CMK (cell line): ENCODE measurements at regions not wholly inside any gene's neighbourhood (a gene's known extent, or its start where the extent isn't known, plus 50 kb on each side); places are given as distances from the start of the nearest gene placed in this dataset.

Source experiments
- DNase-seq: peaks from one replicate; pipeline ENCODE4 v3.0.0-alpha.2; 2010; ENCODE audit warnings: low read depth

DNA sequence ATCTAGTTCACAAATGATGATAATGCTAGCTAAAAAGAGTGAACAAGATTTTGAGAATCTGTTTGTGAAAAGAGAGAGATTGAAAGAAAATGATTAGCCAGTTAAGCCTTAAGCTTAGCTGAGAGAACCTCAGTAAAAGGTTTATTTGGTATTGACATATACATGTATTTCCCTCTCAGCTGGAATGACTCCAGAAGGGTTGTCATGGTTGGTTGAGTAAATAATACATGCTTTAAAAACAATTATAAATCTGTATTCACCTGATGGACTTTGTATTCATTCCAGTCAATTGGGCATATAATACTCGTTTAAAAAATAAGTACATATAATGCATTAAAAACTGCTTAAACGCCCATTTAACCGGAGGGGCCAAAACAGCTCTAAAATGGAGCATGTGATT, 181.4 kb downstream of the GRB14 start:
- no peak for DNase-seq

DNA sequence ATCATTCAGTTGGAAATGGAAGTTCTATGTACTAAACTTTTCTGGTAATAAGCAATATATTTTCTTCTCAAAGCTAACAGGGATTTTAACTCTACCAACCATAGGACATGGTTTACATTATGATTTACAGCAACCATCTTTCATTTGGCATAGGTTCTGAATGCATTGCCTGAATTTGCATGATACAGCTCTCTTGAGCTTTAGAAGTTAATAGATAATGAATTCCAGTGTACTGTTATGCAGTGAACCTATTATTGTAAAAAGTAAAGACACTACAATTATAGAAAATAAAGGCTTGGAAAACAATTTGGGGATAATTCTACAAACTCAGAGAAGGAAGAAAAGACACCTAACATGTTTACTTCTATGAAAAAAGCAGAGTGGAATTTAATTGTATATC, 182.0 kb downstream of the GRB14 start:
- no peak for DNase-seq

DNA sequence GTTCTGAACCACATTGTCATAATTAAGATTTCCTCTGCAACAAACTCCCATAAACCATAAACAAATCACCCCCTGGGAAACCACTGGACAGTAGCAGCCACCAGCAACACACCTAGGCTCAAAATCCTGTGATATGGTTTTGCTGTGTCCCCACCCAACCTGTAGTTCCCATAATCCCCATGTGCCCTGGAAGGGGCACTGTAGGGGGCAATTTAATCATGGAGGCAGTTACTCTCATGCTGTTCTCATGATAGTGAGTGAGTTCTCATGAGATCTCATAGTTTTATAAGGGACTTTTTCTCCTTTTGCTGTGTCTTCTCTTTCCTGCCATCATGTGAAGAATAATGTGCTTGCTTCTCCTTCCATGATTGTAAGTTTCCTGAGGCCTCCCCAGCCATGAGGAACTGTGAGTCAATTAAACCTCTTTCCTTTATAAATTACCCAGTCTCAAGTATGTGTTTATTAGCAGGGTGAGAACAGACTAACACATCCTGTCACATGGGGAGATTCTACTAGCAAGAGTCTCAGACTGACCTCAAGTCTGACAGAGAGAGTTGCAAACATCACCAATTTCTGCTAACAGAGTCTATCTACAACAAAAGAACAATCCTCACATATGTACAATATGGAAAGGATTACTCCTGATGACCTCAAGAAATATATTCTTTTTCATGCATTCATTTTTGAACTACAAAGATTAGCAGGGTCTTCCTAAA, 182.6 kb downstream of the GRB14 start:
- DNase-seq, result no peak

DNA sequence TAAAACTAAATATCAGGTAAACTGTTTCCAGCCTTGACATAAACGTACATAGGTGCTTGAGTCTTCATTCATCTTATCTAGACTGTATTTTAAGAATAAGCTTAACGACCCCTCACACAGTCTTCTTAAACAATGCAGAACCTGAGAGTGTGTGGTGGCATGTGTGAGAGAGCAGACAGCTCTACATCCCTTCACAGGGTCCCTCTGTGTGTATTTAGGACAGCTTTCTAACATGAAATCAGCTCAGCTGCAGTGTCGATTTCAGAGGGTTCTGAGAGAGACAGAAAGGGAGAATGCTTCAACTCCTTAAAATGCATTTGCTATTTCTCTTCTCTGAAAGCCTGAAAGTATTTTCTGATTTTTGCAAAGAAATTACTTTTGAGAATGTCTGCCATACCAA, 185.2 kb downstream of the GRB14 start:
- DNase-seq, result no peak

DNA sequence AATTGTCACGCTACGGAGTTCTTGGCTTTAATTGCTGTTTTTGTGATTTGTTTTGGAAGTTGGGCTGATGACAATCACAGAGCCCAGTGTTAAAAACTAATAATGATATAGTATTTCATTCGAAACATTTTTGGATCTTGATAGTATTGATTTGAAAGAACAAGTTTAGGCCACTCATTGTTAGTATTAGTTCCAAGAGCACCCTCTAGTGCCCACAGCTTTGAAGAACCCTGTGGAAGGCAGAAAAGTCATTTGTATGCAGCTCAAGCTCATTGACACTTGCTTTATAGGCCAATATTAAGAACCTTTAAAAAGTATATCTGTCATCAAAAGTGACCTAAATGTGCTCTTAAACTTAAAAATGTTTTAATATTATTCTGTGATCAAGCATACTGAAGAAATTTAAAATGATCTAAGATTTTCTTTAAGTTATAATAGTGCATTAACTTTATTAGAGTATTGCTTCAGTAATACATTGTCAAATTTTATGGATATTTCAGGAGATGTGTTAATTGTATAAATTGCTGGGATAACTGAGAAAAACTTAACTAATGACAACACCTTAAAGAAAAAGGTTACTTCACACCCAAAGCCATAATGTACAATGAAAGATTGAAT, 191.0 kb downstream of the GRB14 start:
- DNase-seq, result no peak

DNA sequence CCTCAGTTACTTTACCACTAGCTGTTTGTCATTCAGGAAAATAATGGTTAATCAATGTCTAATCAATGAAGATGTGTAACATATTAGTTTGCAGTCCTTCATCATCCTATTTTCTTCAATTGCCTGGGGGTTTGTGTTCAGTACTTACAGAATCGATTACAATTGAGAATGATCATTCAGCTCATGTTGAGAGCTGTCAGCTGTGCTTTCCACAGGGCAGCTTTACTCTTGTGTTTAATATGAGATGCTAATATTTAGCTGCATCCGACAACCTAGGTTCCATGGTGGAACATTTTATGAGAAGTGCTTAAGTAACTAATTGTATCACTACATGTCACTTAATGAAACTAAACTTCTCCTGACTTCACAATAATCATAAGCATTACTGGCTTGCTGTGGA, 191.9 kb downstream of the GRB14 start:
- no peak for DNase-seq

DNA sequence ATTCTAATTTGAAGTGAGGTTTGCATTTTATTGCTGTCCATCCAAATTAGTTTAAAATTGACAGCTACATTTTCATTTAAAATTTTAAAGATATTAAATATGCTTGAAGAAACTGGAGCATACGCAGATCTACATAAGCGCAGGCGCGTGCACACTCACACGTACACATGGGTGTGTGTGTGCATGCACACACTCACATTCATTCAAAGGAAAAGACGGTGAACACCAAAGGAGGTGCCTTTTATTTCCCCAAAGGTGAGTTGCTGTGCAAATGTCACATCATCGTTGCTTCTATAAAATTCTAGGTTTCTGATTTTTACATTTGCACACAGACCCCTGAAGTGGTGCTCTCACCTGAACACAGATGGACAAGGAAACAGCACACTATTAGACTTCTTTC, 194.2 kb downstream of the GRB14 start:
- DNase-seq, result no peak

DNA sequence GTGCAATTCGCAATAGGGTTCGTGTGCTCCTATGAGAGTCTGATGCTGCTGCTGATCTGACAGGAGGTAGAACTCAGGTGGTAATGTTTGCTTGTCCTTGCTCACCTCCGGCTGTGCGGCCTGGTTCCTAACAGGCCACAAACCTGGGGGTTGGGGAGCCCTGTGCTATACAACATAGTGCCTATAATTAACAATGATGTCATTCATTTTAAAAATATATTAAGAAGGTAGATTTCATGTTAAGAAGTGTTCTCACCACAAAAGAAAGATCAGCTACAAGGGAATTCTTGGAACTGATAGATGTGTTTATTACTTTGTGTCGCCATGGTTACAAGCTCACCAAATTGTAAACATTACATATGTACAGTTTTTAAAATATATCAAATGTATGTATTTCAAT, 200.5 kb downstream of the GRB14 start:
- no peak for DNase-seq

DNA sequence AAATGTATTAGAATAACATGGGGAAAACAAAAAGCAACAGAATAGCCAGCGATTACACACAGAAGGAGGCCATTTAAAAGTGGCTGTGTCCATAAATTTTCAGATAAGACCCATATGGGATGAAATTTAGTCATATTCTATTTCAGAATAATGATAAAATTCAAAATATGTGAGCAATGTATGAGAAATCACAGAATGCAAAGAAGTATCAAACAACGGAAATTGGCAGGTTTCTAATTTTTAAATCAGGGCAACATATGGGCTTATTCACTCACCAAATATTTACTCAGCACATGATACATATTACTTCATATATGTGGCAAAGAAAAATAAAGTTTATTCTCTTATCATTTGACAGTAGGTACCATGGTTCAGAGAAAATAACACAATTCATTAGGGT, 208.5 kb downstream of the GRB14 start:
- no peak for DNase-seq

DNA sequence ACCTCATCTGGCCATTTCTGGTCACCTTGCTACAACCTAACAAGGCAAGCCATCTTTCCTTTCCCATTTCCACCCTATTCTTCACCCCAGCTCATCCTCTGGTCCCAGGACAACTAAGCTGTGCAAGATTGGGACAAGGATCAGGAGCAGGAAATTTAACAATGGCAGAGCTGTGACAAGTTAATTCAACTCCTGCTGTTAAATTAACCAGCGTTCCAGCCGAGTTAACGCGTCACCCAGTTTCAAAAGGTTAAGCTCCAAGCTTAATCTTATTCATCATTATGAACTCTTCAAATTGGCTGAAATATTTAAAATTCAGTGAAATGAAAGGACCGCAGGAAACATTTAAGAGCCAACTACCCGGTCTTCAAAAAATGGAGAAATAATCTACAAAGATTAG, 231.9 kb downstream of the GRB14 start:
- DNase-seq, result no peak

DNA sequence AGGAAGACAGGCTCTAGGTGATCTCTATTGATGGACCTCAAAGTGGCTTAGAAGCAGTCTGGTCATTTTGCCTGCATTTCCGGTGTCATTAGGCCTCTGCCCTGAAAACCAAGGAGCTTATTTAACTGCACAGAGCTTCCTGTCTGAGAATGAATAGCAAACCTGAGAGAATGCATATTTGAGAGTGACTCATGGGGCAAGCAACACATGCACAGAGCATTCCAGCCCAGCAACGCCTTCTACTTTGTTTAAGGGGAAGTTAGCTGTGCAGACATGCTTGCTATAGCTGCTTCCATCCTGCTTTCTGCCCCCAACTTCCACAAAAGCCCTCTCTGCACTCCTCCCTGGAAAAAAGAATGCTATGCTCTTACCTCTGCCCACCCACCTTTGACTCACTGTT, 232.8 kb downstream of the GRB14 start:
- no peak for DNase-seq

DNA sequence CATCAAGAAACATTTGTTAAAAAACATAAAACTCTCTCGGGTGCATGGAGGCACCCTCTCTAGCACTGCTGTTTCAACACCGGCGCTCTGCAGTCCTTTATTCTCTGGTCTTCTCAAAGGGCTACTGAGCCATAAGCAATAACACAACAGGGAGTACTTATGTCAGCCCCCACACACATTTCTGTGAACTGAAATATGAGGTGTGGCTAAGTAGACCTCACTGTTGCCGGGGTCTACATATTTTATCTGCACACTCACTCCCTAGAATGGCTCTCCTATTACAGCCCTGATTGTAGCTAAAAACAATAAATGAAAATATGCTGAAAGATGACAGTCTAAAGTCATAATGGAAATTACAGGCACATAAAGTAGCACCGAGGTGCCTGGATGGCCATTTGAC, 235.1 kb downstream of the GRB14 start:
- no peak for DNase-seq

DNA sequence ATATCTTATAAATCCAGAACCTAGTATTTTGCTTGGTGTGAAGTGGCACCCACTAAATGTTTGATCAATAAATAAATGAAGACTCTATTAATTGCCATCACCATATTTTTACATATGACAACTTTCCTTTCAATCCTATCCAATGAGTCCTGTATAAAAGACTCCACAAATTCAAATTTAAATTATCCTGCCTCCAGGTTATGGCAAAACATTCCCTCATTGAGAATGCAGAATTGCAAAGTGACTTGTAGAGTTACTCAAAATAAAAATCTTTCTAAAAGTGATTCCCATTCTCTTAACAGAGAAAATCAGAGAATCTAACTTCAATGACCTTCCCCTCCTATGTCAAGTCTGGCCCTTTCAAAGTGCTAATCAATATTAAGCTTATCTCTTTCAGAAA, 236.8 kb downstream of the GRB14 start:
- DNase-seq, result no peak

DNA sequence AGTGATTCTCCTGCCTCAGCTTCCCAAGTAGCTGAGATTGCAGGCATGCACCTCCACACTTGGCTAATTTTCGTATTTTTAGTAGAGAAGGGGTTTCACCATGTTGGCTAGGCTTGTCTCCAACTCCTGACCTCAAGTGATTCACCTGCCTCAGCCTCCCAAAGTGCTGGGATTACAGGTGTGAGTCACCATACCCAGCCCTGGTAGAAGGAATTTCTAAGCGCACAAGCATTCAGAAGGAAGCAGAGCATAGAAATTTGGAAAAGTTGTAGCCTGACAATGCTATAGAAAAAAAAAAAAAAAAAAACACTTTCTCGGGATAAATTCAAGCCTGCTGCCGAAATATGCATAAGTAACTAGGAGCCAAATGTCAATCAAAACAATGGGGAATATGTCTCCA, 249.4 kb downstream of the GRB14 start:
- no peak for DNase-seq

DNA sequence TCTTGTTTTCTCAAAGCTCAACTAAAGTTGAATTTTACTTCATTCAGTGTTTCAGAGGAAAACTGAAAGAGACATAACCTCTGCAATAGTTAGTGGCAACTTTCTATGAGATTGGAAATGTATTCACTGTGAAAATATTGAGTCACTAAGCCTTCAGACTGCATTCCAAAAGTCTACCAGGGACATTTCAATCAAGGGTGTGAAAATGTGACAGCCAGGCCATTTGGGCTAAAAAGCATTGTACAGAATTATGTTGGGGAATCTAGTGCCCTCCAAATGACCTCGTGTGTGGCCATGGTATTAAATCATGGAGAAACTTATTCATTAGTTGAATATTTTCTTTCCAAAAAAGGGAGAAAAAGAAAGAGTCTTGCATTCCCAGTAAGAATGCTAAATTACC, 251.9 kb downstream of the GRB14 start:
- DNase-seq, result no peak

DNA sequence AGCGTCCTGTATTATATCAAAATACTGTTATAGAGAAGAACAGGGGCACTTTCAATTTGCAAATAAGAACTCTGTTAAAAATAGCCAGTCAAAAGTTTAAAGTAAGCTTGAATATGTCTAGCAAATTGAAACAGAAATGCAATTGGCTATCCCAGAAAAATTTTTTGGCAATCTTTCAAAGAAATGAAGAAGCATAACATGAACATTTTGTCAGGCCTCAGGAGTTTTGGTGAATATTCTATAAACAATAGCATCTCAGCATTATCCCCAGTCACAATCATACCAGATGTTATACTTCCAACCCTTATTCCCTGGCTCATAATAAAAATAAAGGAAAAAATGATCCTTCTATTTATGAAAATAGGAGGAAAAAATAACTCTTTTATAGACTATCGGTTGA, 252.4 kb downstream of the GRB14 start:
- DNase-seq, result no peak

DNA sequence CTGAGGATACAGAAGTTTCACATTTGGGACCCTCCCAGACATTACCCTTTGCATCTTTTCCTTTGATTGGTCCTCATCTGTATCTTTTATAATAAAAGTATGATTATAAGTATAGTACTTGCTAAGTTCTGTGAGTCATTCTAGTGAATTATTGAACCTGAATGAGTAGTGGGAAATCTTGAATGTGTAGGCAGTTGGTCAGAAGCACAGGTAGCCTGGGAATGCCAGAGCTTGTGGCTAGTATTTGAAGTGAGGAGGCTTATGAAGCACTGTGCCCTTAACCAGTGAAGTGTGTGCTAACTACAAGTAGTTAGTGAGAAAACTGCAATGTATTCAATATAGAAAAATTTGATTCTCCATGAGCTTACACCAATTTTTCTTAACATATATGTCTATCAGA, 257.6 kb downstream of the GRB14 start:
- DNase-seq, result no peak

DNA sequence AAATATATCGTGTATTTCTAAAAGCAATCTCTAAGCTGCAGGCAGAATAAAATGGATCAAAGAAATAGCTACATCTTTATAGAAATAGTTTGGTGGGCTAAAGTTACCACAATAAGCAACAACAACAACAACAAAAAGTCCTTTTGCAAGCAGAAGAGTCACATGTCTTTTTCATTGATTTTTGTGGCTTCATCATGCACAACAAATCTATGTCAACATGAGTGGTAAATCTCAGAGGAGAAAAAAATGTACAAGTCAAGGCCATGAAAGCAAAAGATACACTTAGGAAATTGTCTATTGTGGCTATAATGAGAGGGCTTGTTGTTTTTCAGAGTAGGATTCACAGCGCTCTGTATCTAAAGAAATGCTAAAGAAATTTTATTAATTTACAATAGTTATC, 269.7 kb downstream of the GRB14 start:
- no peak for DNase-seq

DNA sequence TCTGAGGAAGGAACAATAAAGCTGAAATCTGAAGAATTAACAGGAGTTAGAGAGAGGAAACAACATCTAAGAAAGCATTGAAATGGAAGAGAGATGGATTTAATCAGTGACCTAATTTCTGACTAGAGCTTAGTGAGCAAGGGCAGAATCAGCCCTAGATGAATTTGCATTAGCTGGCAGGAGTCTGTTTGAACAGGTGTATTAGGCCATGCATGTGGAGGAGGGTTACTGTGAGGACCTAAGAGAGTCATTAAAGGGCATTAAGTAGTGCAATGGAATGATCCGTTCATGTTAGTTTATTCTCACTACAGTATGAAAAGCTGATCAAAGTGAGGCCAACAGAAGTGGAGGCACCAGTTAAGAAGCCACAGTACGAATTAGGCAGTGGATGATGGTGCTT, 285.3 kb downstream of the GRB14 start:
- DNase-seq, result no peak

DNA sequence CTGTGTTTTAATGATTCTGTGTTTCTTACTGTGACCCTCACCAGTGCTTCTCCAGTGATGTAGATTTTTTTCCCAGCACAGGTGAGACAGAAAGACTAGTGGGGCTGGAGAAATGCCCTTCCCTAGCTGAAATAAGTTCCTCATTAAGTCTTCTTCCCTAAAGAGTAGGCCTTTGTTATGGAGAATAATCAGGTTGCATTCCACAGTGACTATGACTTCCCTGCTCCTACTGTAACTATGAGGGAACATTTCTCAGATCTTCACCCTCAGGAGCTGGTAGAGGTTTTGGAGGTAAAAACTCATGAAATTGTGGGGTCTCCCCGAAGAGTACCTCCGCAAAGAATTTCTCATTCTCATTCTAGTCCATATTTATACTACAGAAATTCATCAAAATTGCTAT, 286.2 kb downstream of the GRB14 start:
- DNase-seq, result no peak

DNA sequence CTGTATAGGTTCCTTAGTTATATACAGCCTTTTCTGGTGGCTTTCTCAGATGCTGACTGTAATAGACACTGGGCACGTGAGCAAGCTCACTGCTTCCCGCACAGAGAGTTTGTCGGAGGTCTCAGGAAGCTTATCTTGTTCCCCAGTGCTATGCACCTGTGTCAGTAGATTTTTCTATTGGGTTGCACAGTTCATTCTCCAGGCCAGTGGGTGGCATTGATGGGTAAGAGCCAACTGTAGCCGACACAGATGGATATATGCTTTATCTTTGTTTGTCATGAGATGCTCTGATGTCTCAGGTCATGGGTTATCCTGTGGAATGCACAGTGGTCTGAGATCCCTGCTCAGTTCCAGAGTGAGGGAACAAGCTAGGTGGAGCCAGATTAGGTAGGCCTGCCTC, 293.0 kb downstream of the GRB14 start:
- DNase-seq, result no peak

DNA sequence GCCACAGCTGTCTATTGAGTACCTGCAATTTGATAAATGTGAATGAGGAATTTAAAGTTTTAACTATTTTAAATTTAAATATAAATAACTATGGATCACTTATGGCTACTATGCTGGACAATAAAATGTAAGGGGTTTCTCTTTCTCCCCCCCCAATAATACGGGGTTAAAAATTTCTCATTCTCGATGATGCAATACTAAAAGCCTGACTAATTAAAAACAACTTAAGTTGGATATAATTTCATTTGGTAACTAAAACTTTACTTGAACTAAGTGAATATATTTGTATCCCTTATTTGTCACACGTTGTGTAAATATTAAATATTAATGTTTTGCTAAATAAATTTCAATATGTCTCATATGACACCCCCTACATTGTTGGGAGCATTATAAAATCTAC, 297.3 kb downstream of the GRB14 start:
- no peak for DNase-seq

DNA sequence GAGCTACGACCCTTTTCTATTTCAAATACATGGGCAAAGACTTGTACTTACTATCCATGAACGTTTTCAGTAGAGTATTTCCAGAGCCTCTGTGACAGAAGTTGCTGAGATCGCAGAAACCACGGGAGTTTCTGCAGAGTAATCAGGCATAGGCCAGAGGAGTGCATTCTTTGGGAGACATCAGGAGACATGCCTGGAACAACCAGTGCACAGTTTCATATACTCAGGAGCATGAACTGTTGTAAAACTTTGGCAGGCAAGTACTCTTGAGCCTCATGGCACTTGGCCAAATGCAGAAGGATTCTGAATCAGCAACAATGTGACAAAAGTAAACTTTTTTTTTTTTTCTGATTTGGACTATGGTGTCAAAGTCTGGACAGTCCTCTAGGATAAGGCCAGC, 307.1 kb downstream of the GRB14 start:
- no peak for DNase-seq

DNA sequence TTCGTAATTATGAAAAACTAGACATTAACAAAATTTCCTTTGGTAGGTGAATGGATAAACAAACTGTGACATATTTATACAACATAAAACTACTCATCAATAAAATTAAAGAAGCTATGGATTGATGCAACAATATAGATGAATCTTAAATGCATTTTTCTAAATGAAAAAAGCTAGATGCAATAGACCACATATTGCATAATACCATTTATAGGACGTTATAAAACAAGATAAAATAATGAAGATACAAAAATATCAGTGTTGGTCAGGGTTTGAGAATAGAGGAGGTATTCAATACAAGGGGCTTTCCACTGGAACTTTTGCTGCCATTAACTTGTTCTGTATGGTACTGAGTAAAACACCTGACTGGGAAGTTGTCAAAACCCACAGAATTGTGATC, 314.4 kb downstream of the GRB14 start:
- DNase-seq, result no peak
